GM19372 (cell line): ENCODE measurements at regions not wholly inside any gene's neighbourhood (a gene's known extent, or its start where the extent isn't known, plus 50 kb on each side); places are given as distances from the start of the nearest gene placed in this dataset.
"Not testable (repeated sequence)": the region's sequence is repeated elsewhere in the genome, so short reads cannot be mapped to it uniquely, and the experiment has no call there.

Experiments used
- ATAC-seq: cut with Tn5 transposase; IDR thresholded peaks from one replicate; pipeline ENCODE4 v1.9.1; 2021; ENCODE audit warnings: mild to moderate bottlenecking, low read depth, moderate library complexity; ENCODE audit not compliant: unreplicated experiment

GRCh38 chr3:157594413-157594812 lies 91.2 kb upstream of the VEPH1 start:
- ATAC-seq, result no peak

DNA sequence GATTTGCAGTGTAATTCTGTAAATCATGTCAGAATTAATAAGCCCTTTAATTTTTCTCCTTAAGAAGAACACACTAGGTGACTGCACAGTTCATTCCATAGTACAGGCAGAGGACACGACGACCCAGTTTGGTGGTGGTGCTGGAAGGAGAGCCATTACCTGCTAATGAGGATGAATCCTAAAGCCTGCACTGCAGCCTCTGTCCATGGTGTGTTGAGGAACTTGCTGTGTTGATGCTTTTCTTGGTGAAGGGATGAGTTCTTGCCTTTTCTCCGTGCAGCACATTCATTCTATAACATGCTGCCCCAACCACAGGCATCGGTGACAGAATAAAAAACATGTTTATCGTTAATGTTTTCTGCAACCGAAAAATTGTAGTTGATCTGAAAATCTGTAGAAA lies 89.6 kb upstream of the VEPH1 start:
- no peak for ATAC-seq

GRCh38 chr3:157590273-157590672 lies 87.1 kb upstream of the VEPH1 start:
- ATAC-seq, result no peak

GRCh38 chr3:157589211-157589610 lies 86.0 kb upstream of the VEPH1 start:
- ATAC-seq, result no peak

- no peak for ATAC-seq
These were observed 85.3 kb upstream of the VEPH1 start for GRCh38 chr3:157588386-157589060.

- no peak for ATAC-seq
These were observed 83.1 kb upstream of the VEPH1 start for GRCh38 chr3:157586293-157586692.

GRCh38 chr3:157585386-157585785 lies 82.2 kb upstream of the VEPH1 start:
- no peak for ATAC-seq

- no peak for ATAC-seq
These were observed 79.4 kb upstream of the VEPH1 start for GRCh38 chr3:157582637-157582973.

- ATAC-seq, result not testable (repeated sequence)
These were observed 78.9 kb upstream of the VEPH1 start for GRCh38 chr3:157581956-157582636.

GRCh38 chr3:157581371-157581770 lies 78.2 kb upstream of the VEPH1 start:
- no peak for ATAC-seq

DNA sequence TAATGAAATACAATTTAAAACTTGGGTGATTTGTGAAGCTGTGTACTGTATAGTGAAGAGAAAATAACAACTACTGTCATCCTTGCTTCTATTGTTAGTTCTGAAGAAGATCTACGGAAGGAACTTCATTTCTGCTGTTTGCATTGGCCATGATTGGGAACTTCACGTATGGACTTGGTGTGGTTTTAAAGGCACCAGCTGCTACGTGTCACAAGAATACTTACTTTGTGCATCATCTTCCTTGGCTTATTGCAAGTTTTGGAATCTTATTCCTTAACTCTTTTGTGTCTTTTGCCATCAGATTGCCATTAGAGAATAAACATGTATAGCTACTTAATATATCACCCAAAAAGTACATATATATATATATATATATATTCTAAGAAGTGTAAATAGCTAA lies 75.0 kb upstream of the VEPH1 start:
- ATAC-seq, result no peak

GRCh38 chr3:157574531-157574930 lies 71.3 kb upstream of the VEPH1 start:
- no peak for ATAC-seq

GRCh38 chr3:157573780-157574378 lies 70.7 kb upstream of the VEPH1 start:
- ATAC-seq, result no peak

DNA sequence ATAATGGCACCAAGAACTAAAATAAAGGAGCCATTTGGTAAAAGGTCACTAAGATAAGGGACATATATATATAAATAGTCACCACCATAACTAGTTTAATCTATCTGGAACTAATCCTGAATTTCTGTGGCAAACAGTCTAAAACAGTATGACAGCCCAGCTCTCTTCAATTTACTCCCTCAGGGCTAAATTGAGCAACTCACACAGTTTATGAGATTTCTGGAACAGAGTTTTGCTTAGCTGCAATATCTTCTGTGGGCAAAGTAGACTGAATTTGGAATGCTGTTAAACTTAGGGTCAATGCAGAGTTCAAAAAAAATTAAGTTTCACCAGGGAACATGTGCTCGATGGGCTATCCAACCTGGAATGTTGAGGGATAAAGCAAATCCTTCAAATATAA lies 70.1 kb upstream of the VEPH1 start:
- ATAC-seq, result no peak

GRCh38 chr3:157572559-157573270 lies 69.5 kb upstream of the VEPH1 start:
- peak; percentile 83 for ATAC-seq

GRCh38 chr3:157566596-157566995 lies 63.4 kb upstream of the VEPH1 start:
- ATAC-seq, result no peak

DNA sequence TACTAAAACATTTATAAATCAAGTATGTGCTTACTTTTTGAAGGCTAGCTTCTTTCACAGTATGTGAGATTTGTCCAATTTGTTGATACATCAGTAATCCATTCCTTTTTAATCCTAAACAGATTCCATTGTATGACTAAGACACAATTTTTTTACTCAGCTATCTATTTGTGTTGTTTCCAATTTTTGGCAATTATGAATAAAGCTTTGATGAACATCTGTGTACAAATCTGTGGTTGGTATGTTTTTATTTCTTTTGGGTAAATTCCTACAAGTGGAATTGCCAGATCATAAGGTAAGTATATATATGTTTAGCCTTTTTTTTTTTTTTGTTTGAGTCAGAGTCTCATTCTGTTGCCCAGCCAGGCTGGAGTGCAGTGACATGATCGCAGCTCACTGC lies 56.2 kb upstream of the VEPH1 start:
- no peak for ATAC-seq
